Activated naive CD4-positive, alpha-beta T cell treated with anti-CD3 and anti-CD28 coated beads for 36 hours (primary cell): ENCODE measurements at regions not wholly inside any gene's neighbourhood (a gene's known extent, or its start where the extent isn't known, plus 50 kb on each side); places are given as distances from the start of the nearest gene placed in this dataset.

Source experiments
- CTCF ChIA-PET: fragments of 350-600 bp; sonication (Branson Sonifier 250); formaldehyde crosslinking; loops from one replicate; lab custom pipeline; 2021; ENCODE audit warnings: antibody characterized with exemption; lab: Charles Lee
- DNase-seq: peaks from one replicate; pipeline ENCODE4 v3.0.0-alpha.2; 2020
- H3K27ac Mint-ChIP-seq: one replicate; pipeline ENCODE4 v1.8.0; 2021; ENCODE audit warnings: mild to moderate bottlenecking, mixed read lengths
- H3K27me3 Mint-ChIP-seq: one replicate; pipeline ENCODE4 v1.8.0; 2021; ENCODE audit warnings: low read depth, mixed read lengths
- H3K36me3 Mint-ChIP-seq: one replicate; pipeline ENCODE4 v1.8.0; 2021; ENCODE audit warnings: low read depth, mixed read lengths
- H3K4me1 Mint-ChIP-seq: one replicate; pipeline ENCODE4 v1.8.0; 2021; ENCODE audit warnings: low read depth, mixed read lengths
- H3K4me3 Mint-ChIP-seq: one replicate; pipeline ENCODE4 v1.8.0; 2021; ENCODE audit warnings: mild to moderate bottlenecking, moderate library complexity, mixed read lengths
- H3K9me3 Mint-ChIP-seq: one replicate; pipeline ENCODE4 v1.8.0; 2021; ENCODE audit warnings: mixed read lengths
- intact Hi-C: fragments of 100-400 bp; cut with micrococcal nuclease; formaldehyde crosslinking; loops from one replicate; pipeline ENCODE4 v1.15.1; 2023

DNA sequence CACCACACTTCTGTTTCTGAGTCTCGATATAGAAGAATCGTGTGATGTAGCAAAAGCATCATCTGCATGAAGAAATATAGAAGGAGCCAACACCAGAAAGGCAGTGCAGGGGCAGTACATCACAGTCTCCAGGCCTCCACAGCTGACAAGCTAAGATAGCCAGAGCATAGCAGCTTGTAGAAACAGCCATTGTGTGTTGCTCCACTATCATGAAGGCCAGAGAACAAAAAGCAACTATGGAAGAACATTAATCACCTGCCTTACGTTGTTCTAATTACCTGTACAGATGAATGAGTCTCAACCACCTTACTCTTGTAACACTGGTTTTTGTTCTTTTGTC is 129.0 kb downstream of the RND3 start:
- H3K9me3 Mint-ChIP-seq, result peaks cover under 1% of the 10 kb centered on the region
- CTCF ChIA-PET, result no interaction called here
- no peaks in the 10 kb centered on the region for H3K27me3 Mint-ChIP-seq
- no peaks in the 10 kb centered on the region for H3K4me1 Mint-ChIP-seq
- no peaks in the 10 kb centered on the region for H3K36me3 Mint-ChIP-seq
- DNase-seq, result no peak
- no peak overlapping the region for H3K27ac Mint-ChIP-seq
- H3K4me3 Mint-ChIP-seq, result no peak overlapping the region
- intact Hi-C loops, result no loop called here

DNA sequence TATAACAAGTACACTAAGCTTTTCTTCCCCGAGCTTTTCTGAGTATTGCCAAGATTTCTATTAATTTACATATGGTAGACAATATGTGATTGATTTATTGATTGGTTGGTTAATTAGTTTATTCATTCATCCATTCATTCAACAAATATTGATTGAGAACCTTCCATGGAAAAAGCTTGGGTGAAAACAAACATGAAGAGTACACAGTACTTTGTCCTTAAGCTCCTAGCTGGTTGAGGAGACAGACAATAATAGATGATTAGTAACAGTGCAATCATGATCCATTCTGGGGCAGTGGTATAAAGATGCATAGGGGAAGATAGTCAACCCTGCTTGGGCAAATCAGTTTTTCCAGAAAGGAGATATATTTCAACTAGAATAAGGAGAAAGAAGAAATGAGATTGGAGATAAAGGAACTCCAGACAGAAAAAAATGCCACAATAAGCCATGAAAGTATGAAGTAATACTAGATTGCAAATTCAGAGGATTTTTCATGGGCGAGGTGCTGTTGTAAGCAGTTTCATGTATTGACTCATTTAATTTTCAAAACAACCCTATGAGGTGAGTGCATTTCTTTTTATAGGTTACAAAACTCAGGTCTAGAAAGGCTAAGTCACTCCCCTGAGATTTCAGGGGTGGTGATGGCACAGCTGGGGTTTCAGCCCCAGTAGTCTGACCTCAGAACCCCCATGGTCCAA is 129.5 kb downstream of the RND3 start:
- CTCF ChIA-PET, result no interaction called here
- H3K36me3 Mint-ChIP-seq, result no peaks in the 10 kb centered on the region
- no peak overlapping the region for H3K27ac Mint-ChIP-seq
- no peak overlapping the region for H3K4me3 Mint-ChIP-seq
- H3K27me3 Mint-ChIP-seq, result no peaks in the 10 kb centered on the region
- no peaks in the 10 kb centered on the region for H3K4me1 Mint-ChIP-seq
- intact Hi-C loops, result no loop called here
- peaks cover 1% of the 10 kb centered on the region for H3K9me3 Mint-ChIP-seq
- no peak for DNase-seq

DNA sequence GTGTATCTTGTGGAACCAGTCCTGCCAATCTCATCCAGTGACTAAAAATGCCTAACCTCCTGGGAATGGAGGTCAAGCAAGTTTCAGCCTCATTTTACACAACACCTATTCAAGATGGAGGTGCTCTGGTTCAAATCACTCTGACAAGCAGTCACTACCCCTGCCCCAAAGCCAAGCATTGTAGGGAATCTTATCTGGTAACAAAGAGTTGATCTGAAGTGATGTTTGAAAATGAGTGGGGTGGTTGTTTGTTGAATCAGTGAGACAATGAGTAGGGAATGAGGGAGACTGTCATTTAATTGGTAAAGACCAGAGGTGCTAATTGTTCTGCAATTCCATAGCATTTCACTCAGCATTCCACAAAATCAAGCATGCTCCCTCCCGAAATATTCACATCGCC is 132.0 kb downstream of the RND3 start:
- no peak for DNase-seq
- no peak overlapping the region for H3K27ac Mint-ChIP-seq
- H3K9me3 Mint-ChIP-seq, result peaks cover 1% of the 10 kb centered on the region

DNA sequence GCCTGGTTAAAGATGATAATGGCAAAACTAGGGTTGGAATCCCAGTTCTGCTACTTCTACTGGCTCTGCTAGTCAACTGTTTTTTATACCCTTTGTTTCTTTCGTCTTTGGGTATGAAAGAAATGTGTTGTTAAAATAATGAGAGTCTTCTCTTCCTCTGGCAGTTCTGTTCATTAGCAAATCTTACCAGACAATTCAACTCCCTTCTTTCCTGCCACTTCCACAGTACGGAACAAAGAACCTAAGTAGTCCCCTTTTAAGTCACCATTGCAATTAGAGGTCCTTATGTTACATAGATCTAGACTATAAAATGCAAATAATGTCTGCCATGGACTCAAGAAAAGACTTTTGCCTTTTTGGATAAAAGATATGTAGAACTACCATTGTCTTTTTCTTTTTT is 134.1 kb downstream of the RND3 start:
- CTCF ChIA-PET, result no interaction called here
- Mint-ChIP-seq H3K27me3 (no peaks in the 10 kb centered on the region), H3K4me1 (no peaks in the 10 kb centered on the region), H3K36me3 (no peaks in the 10 kb centered on the region), H3K4me3 (no peak overlapping the region), H3K9me3 (peaks cover 1% of the 10 kb centered on the region), H3K27ac (no peak overlapping the region)
- intact Hi-C loops, result no loop called here
- no peak for DNase-seq

More for the DNA sequence above, 132.0 kb downstream of the RND3 start:
- Mint-ChIP-seq H3K36me3 (no peaks in the 10 kb centered on the region), H3K4me3 (no peak overlapping the region), H3K27me3 (no peaks in the 10 kb centered on the region), H3K4me1 (no peaks in the 10 kb centered on the region)
- CTCF ChIA-PET, result no interaction called here
- intact Hi-C loops, result no loop called here

DNA sequence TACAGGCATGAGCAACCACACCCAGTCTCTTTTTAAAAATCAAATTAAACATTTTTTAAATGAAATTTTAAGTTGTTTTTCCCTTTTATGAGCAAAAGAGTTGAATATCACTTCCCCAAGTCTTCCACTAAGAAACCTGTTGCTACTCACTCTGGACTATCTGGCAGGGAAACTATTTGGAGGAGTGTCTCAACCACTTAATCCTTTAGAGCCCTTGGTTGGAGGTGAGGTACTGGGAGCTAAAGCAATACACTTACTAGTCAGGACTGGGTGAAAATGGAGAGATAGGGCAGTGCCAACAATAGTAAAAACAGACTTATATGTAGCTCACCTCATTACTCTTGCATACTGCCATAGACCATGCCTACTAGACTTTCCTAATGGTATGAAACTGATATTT is 135.5 kb downstream of the RND3 start:
- DNase-seq, result no peak
- peaks cover 1% of the 10 kb centered on the region for H3K9me3 Mint-ChIP-seq
- intact Hi-C loops, result no loop called here
- H3K4me1 Mint-ChIP-seq, result no peaks in the 10 kb centered on the region
- H3K27me3 Mint-ChIP-seq, result no peaks in the 10 kb centered on the region
- CTCF ChIA-PET, result no interaction called here
- no peak overlapping the region for H3K4me3 Mint-ChIP-seq
- no peaks in the 10 kb centered on the region for H3K36me3 Mint-ChIP-seq
- H3K27ac Mint-ChIP-seq, result no peak overlapping the region

DNA sequence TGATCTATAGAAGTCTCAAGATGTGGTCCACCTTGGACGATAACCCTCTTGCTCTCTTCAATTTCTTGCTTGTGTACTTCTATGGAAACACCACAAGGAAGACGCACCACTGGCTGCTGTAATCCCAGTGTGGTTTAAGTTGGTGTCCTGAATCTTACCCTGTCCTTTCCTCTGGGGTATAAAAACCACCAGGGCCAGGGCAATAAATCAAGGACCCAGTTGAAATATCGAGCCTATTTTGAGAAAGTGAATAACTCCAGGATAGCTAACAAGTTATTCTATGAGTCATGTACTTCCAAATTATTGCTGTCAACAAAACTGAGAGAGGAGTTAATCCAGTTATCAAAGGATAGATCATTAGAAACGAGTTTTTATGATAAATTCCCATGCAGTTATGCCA is 137.0 kb downstream of the RND3 start:
- H3K4me1 Mint-ChIP-seq, result no peaks in the 10 kb centered on the region
- H3K36me3 Mint-ChIP-seq, result no peaks in the 10 kb centered on the region
- intact Hi-C loops, result no loop called here
- H3K27ac Mint-ChIP-seq, result no peak overlapping the region
- no peak overlapping the region for H3K4me3 Mint-ChIP-seq
- CTCF ChIA-PET, result no interaction called here
- peaks cover 1% of the 10 kb centered on the region for H3K9me3 Mint-ChIP-seq
- DNase-seq, result no peak
- no peaks in the 10 kb centered on the region for H3K27me3 Mint-ChIP-seq

DNA sequence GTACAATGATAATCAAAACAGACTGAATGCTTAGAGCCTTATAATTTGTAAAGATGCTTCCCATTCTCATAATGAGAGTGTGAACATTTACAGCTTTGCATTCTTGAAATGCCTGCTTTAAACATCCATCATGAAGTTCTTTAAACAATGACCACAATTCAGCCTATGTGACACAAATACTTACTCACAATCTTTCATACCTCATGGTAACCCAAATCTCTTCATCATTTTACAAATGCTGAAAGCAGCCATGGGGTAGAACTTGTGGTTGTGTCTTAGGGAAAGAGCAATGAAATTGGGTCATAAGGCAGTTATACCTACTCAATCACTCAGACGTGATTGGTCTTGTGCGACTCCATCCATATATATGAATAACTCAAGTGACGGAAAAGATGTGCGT is 140.7 kb downstream of the RND3 start:
- intact Hi-C loops, result no loop called here
- CTCF ChIA-PET, result no interaction called here

DNA sequence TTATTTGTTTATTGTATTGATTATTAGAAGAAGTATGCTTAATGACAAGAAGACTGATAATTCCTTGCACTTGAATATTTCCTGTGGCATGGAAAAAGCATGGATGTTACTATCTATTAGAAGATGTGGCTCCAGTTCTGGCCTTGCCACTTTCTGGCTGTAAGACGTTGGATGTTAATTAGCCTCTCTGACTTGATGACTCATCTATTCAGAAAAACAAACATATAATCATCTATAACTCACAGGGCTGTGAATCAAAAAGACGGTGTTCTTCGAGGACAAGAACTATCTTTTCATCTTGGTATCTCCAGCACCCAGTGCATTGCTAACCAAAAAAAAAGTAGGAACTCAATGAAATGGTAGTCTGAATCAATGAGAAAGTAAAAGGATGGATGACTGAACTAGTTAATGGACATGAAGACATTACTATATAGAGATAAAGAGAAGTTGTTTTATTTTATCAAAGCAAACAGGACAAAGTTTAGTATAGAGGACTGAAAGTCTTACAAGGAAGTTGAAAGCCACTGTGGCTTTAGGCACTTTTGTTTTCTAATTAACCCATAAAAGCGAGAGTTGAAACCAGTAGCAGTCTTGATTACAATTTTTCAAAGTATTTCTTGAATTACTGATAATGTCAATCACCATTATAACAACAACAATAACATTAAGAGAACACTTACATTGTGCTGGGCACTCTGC is 145.3 kb downstream of the RND3 start:
- CTCF ChIA-PET, result no interaction called here
- H3K27ac Mint-ChIP-seq, result no peak overlapping the region
- no peaks in the 10 kb centered on the region for H3K9me3 Mint-ChIP-seq
- no peak overlapping the region for H3K4me3 Mint-ChIP-seq
- H3K27me3 Mint-ChIP-seq, result no peaks in the 10 kb centered on the region
- DNase-seq, result no peak
- no peaks in the 10 kb centered on the region for H3K36me3 Mint-ChIP-seq
- H3K4me1 Mint-ChIP-seq, result no peaks in the 10 kb centered on the region
- intact Hi-C loops, result no loop called here

More for the DNA sequence above, 140.7 kb downstream of the RND3 start:
- H3K27me3 Mint-ChIP-seq, result no peaks in the 10 kb centered on the region
- no peaks in the 10 kb centered on the region for H3K9me3 Mint-ChIP-seq
- H3K4me3 Mint-ChIP-seq, result no peak overlapping the region
- no peaks in the 10 kb centered on the region for H3K36me3 Mint-ChIP-seq
- no peak for DNase-seq
- H3K4me1 Mint-ChIP-seq, result no peaks in the 10 kb centered on the region
- H3K27ac Mint-ChIP-seq, result no peak overlapping the region

DNA sequence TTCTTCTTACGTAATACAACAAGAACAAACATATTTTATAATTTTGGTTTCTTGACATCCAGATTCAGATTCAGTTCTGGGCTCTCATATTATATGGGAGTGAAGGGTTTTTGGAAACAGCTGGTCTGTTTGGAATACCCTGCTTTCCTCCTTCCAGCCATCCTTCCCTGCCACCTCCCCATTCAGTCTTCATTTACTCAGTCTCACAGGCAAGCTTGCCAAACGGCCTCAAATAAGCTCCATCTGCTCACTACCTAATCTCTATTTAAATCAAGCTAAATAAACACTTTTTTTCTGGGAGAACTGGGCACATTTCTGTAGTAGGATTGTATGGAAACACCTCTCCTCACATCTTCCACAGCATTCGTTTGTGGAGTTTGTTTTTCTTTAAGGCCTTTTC is 147.5 kb downstream of the RND3 start:
- no peaks in the 10 kb centered on the region for H3K4me1 Mint-ChIP-seq
- H3K9me3 Mint-ChIP-seq, result no peaks in the 10 kb centered on the region
- no peaks in the 10 kb centered on the region for H3K27me3 Mint-ChIP-seq
- intact Hi-C loops, result no loop called here
- no peak overlapping the region for H3K27ac Mint-ChIP-seq
- CTCF ChIA-PET, result no interaction called here
- no peaks in the 10 kb centered on the region for H3K36me3 Mint-ChIP-seq
- no peak overlapping the region for H3K4me3 Mint-ChIP-seq
- no peak for DNase-seq

DNA sequence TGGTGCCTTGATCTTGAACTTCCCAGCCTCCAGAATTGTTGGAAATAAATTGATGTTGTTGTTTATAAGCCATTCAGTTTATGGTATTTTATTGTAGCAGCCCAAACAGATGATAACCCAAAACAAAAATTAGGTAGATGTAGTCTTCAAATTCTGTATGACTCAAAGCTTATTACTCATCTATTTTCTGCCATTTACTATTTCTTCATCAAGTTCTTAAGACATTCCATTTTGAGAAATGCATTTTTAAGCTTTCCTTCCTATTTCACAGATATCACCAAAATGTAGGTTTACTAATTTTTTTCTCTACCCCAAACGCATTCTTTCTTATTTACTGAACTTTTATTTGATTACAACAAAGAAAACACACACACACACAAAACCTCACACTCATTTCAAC is 148.2 kb downstream of the RND3 start:
- CTCF ChIA-PET, result no interaction called here
- intact Hi-C loops, result no loop called here
- Mint-ChIP-seq H3K27me3 (no peaks in the 10 kb centered on the region), H3K4me1 (no peaks in the 10 kb centered on the region), H3K36me3 (no peaks in the 10 kb centered on the region), H3K27ac (no peak overlapping the region), H3K4me3 (no peak overlapping the region), H3K9me3 (no peaks in the 10 kb centered on the region)
- DNase-seq, result no peak

DNA sequence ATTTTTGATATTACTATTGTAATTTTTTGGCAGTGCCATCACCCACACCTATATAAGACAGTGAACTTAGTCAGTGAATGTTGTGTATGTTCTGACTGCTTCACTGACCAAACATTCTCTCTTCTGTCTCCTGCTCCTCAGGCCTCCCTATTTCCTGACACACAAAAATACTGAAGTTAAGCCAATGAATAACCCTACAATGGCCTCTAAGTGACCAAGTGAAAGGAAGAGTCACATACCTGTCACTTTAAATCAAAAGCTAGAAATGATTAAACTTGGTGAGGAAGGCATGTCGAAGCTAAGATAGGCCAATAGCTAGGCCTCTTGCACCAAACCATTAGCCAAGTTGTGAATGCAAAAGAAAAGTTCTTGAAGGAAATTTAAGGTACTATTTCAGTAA is 151.9 kb downstream of the RND3 start:
- no peaks in the 10 kb centered on the region for H3K36me3 Mint-ChIP-seq
- CTCF ChIA-PET, result no interaction called here
- H3K4me3 Mint-ChIP-seq, result no peak overlapping the region
- no peak for DNase-seq
- H3K27ac Mint-ChIP-seq, result no peak overlapping the region
- no peaks in the 10 kb centered on the region for H3K27me3 Mint-ChIP-seq
- no peaks in the 10 kb centered on the region for H3K4me1 Mint-ChIP-seq
- H3K9me3 Mint-ChIP-seq, result no peaks in the 10 kb centered on the region
- intact Hi-C loops, result no loop called here

DNA sequence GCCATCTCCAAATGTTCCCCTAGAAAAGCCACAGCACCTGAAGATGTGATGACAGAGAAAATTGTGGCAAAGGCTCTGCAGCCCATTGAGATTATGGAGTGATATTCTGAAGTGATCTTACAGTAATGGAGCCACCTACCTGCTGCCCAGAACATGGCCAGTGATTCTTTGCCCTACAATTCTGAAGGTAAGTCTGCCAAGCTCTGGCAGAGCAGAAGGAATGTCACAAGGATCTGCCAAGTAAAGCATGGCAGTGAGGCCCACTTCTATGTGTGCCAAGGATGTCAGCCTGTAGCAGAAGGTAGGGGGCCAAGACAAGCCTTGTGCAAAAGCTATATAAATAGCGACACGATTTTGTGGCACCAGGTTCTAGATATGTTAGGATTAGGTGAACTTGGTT is 155.1 kb downstream of the RND3 start:
- H3K9me3 Mint-ChIP-seq, result peaks cover 3% of the 10 kb centered on the region
- H3K4me1 Mint-ChIP-seq, result no peaks in the 10 kb centered on the region
- H3K27me3 Mint-ChIP-seq, result no peaks in the 10 kb centered on the region
- DNase-seq, result no peak
- H3K27ac Mint-ChIP-seq, result no peak overlapping the region
- no peaks in the 10 kb centered on the region for H3K36me3 Mint-ChIP-seq
- H3K4me3 Mint-ChIP-seq, result no peak overlapping the region
- intact Hi-C loops, result no loop called here
- CTCF ChIA-PET, result no interaction called here
